GM19035 (cell line): ENCODE measurements at regions not wholly inside any gene's neighbourhood (a gene's known extent, or its start where the extent isn't known, plus 50 kb on each side); places are given as distances from the start of the nearest gene placed in this dataset.

Source experiments
- ATAC-seq: cut with Tn5 transposase; IDR thresholded peaks from one replicate; pipeline ENCODE4 v1.9.1; 2021; ENCODE audit not compliant: unreplicated experiment

DNA sequence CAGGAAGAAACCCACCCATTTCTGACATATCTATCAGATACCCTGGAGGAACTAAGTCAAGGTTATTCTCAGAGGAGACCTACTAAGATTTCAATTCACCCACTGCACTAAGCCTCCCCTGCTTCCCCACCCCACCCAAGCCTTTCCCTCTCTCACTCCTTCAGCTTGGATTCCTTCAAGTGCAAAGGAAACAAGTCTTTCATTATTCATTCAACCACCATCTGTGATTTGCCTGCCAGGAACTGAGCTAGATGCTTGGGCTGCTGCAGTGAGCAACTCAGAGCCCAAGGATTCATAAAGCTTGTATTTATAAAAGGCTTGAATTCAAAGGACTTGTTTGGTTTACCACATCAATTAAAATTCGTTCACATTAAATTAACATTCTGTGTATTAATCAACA lies 161.3 kb downstream of the GXYLT1 start:
- ATAC-seq: no peak

DNA sequence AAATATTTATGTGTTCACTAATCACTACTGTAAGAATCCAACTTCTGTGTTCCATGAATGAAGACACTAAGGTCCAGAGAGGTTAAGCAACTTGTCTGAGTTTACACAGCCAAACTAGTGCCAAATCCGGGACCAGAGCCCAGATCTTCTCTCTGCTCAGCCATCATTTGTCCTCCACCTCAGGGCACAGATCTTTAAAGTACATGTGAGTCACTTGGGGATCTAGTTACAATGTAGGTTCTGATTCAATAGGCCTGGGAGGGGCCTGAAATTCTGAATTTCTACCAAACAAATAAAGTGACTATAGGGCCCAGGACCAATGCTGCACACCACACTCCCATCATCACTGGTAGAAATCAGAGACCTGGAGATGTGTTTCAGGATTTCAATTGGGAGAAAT lies 162.9 kb downstream of the GXYLT1 start:
- ATAC-seq: no peak

DNA sequence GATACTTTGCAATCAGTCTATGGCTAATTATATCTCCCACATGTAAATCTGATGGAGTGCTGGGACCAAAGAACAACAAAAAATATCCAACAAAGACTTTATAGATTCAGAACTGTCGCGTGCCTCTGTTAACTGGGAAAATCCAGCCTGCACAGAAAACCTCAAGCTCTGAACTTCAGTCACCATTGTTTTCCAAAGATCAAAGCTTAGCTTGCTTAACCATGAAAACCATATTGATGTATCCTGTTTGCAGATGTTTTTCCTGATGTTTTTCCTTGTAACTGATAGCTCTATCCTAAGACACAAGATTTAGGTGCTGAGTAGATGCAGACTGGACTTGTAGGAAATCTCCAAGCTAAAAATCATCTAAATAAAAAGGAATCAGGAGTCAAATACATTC lies 163.7 kb downstream of the GXYLT1 start:
- no peak for ATAC-seq

DNA sequence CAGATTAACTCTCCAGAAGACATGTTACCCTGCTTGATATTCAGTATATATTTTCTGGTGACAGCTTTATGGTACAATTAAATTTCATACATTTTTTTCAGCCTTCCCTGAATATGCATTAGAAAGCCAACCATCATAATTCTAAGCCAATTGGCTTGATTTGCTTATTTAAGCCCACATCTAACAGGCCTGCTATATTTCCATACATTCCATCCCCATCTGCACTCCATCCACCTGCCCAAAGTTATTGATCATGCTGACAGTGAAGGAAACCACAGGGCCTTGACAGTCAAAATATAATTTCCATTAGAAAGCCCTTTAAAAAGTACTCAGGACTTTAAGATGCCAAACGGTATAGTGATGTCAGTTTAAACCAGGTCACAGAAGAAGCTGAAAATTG lies 164.3 kb downstream of the GXYLT1 start:
- ATAC-seq: no peak

DNA sequence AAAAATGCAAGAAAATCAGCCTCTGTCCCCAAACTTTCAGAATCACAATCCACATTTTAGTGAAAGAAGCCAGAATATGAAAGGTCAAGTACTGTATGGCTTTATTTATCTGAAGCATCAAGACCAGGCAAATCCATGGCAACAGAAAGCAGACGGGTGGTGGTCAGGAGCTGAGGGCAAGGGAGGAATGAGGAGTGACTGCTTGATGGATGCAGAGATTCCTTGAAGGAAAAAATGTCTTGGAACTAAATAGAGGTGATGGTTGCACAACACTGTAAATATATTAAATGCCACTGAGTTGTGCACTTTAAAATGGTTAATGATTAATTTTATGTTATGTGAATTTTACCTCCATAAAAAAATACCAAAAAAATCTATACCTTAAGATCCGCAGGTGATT lies 165.1 kb downstream of the GXYLT1 start:
- ATAC-seq: no peak

DNA sequence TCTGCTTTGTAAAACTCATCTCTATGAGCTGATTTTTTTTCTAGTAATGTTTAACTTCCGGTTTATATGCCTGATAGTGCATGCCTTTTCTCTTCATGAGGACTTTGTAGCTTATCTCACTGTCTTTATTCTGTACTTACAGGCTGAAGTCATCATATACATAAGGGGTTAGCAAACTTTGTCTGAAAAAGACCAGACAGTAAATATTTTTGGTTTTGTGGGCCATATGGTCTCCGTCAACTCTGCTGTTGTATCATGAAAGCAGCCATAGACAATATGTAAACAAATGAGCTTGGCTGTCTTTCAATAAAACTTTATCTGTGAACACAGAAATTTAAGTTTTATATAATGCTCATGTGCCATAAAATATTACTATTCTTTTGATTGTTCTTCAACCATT lies 172.1 kb downstream of the GXYLT1 start:
- ATAC-seq: no peak

DNA sequence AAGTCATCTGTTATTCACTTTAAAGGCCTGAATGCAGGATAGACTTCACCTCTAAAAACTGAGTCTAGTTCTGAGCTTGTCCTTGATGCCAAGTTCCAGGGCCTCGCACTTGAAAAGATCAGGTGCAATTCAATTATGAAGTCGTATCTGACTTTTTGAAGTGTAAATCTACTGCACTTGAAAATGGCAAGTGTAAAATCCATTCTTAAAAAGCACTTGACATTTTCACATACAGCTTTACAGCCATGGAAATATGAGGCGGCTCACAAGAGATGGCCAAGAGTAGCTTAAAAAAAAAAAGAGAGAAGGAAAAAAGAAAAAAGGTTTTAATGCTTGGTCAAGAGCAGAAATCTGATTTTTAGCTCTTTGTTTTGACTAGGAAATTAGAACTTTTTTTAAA lies 172.5 kb downstream of the GXYLT1 start:
- ATAC-seq: no peak

DNA sequence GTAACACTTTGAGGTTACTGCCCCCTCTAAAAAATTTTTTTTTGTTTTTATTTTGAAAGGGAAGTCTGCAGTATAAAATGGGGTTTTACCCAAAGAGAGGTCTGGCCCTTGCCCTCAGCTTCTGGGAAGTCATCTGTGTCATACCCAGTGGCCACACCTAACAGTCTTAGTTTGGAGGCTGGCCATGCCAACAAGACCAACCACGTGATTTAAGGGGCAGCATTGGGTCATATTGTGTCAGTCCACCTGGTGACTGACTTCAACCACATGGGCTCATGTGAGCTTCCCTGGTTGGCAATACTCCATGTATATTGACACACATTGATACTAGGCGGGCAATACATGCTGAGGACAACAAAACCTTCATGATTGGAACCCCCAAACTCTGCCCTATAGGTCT lies 173.9 kb downstream of the GXYLT1 start:
- no peak for ATAC-seq

DNA sequence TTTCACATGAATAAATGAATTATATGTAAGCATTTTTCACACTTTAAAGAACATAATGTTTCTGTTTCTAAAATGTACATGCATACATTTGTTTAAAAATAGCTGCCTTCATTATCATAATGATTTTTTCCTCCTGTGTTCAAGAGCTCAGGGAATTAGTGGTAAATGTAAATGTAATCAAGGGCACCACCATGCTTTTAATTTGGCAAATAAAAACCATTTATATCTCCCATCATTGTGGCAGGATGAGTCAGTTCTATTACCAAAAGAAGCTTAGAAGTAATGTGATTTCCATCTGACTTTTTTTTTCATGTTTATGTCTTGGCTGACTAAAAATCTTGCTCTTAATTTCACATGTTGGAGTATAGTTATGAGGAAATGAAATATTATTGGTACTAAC lies 176.1 kb downstream of the GXYLT1 start:
- no peak for ATAC-seq

DNA sequence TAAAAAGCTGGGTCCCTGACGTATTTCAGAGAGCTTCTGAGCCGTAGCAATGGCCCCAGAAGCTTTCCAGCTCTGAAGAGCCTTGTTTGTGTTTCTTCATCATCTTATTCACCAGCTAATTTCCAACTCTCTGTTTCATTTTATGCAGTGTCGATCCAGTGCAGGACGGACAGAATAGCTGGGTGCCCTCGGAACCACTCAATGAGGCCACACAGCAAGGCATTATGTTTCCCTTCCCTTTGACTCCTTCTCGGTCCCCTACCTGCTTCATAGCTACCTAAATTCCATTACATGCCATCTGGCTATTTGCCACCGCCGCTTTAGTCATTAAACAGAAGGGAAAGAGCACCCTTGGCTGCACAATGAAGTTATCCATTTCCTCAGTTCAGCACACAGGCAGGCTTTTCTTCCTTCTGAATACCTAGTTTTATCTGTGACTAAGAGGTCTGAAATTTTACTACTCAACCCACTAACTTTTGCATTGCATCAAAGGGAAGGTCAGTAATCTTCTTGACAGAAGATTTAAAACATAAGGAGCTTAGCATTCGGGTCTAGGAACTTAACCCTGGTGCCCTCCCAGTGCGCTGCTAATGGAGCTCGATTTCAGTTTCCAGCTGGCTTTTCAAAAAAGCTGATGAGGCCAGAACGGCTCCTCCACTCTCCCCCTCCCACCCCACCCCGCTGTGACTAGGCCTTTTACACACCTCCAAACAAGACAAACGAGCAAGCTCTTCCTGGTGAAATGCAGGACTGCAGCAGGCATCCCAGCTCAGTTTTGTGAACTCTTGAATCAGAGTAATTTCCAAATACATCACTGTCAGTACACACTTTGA lies 176.8 kb downstream of the GXYLT1 start:
- no peak for ATAC-seq

DNA sequence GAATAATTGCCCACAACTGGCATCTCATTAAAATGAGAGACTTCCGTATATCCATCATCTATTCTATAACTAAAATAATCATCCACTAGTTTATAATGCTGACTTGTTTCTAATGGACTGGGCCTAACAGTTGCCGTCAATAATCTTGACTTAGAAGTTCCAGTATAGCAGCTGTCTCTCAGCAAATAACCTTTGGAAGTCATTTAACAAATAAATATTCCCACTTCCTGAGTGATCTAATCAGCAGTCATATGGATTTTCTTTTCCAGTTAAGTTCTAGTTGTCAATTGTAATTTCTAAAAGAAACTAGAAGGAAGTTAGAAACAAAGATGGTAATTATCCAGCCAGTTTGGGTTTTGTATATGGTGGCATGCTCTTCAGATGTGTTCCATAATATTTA lies 177.8 kb downstream of the GXYLT1 start:
- ATAC-seq: no peak

DNA sequence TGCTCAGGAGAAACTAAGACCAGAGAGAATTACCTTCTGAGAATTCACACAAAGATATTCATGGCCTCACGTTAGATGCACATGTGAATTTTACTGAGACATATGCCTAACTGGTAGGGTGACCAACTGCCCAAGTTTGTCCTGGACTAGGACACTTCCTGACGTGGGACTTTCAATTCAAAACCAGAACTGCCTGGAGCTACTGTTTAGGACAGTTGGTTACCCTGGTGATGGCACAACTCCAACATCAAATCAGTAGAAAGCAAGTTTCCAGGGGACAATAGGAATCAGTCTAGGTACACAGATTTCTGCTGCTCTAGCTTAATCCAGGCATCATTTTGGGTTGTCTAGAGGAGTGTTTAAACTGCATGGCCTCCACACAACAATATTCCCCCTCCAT lies 178.7 kb downstream of the GXYLT1 start:
- ATAC-seq: no peak

DNA sequence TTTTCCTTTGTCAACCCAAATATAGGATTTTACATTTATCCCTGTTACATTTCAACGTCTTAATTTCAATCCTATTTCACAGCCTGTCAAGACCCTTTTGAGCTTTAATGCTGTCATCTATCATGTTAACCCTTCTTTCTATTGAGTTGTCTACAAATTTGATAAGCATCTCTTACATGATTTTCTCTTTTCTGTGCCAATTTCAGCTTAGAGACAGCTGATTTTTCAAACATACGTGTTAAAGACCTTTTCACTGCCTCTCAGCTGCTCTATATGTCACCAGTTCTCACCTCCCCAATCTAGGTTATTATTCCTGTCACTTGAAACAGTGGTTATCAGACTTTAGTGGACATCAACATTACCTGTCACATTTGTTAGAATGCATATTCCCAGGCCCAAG lies 181.3 kb downstream of the GXYLT1 start:
- no peak for ATAC-seq

DNA sequence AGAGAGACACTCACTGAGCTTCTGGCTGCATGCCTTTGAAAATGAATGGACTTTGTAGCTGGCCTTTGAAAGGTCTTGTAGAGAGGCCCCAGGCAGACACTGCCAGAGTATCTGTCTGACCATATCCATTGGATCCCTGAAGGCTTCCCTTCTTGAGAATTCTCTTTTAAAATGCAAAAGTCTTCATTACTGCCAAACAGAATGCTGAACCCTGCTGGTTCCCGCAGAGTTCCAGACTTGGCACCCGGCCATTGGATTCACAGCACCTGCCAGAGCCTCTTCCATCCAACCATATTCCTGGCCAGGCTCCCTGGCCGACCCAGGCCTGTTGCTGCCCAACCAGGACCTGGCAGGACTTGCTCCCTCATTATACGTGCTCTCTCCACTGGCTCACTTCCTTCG lies 182.5 kb downstream of the GXYLT1 start:
- ATAC-seq: no peak

DNA sequence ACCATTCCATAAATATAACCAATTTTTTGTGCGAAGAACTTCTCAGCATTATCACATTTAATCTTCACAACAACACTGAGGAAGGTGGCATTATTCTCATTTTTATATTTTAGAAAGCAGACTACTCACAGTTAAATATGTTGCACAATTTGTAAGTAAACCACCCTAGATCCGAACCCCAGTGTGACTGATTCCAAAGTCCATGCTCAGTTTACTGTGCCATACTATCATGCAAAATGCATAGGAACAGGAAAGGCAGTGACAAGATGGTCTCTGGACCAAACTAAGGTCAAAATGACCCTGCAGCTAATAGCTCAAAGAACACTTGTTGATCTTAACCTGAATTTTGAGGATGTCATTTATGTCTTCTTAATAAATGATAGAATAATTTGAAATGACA lies 185.4 kb downstream of the GXYLT1 start:
- ATAC-seq: no peak

DNA sequence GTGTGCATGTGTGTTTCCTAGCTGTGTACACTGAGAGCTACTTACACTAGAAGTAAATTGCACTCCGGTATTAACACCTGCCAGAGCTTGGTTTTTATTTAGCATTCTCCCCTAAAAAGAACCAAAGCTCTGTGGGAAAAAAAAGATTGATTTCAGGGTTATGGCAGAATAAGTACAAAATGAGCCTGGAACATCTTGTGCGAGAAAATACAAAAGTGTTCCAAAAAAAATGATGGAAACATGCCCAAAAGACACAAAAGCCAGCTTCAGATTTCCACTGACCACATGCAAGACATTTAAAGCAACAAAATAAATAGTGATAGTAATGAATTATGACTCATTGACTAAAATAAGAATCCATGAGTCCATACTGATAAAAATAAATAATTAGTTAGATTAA lies 188.3 kb downstream of the GXYLT1 start:
- no peak for ATAC-seq

DNA sequence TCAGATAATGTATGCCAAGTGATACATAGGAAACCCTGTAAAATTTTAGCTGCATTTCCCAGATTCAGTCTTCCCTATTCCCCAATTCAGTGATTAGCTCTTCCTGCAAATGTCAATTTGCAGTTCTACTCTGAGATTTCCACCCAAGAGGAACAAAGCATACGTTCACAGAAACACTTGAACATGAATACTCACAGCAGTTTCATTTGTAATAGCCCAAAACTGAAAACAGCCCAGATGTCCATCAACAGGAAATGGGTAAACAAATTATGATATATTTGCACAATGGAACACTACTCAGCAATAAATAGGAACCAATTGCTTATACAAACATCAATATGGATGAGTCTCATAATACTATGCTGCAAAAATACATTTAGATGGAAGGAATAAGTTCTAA lies 194.2 kb downstream of the GXYLT1 start:
- peak; percentile 86 for ATAC-seq

DNA sequence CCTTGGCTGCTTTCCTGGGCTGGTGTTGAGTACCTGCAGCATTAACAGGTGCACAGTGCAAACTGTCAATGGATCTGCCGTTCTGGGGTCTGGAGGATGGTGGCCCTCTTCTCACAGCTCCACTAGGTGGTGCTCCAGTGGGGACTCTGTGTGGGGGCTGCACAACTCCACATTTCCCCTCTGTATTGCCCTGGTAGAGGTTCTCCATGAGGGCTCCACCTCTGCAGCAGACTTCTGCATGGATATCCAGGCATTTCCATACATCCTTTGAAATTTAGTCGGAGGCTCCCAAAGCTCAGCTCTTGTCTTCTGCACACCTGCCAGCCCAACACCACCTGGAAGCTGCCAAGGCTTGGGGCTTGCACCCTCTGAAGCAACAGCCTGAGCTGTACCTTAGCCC lies 198.6 kb downstream of the GXYLT1 start:
- ATAC-seq: no peak

DNA sequence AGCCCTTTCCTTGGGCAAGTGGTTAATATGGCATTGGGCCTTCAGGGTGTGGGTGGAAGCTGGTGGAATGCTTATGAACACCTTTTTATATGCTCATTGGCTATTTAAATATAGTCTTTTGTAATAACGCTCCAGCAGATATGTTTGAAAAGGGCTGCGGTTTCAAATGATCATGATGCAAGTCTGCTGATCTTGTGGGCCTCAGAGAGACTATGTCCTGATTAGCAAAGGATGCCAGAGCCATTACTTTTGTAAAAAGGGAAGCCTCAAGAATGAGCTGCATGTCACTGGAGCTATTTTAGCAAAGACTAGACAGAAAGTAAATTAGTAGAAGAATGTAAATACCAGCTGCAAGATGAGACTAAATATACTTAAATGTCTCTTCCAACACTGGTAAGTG lies 200.5 kb downstream of the GXYLT1 start:
- ATAC-seq: no peak

DNA sequence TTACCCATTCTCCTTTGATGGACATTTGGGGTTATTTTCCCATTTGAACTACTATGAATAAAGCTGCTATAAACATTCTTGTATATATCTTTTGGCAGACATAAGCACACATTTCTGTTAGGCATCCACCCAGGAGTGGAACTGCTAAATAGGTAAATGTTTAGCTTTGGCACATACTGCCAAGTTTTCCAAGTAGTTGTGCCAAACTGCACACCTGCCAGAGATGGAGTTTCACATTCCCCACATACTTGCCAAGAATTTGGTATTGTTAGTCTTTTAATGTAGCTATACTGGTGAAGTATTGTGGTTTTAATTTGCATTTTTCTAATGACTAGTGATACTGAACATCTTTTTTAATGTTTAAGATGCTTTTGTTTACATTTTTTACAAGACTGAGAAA lies 201.0 kb downstream of the GXYLT1 start:
- no peak for ATAC-seq

DNA sequence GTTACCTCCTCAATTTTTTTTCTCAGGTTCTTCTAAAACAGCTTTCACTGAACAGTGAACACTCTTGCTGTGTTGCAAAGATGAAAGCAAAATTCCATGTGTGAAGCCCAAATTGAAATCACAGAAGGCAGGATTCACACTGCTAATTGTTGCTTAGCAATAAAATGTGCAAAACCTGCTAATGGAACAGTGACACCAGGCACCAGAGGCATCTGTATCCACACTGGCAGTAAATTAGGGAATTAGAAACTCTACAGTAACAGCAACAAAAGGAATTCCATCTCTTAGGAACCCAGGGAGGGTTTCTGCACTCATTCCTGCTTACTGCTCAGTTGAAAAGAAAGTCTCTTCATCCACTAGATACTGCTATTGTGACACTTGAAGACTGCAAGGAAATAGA lies 202.3 kb downstream of the GXYLT1 start:
- ATAC-seq: no peak

DNA sequence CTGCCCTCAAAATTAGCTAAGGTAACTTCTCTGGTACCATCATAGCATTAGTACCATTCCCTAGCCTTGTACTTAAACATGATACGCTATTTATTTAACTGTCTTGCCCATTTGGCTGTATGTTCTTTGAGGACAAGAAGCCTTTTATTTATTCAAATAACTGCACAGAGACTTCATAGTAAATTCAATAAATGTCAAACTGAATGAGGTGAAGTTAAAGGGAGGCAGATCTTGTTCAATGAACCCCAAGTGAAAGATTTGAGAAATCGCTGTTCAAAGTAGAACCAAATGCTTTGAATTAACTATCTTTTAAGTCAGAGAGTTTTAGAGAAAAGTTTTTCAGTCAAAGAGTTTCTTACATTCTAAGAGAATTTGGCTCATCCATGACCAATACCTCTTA lies 203.6 kb downstream of the GXYLT1 start:
- ATAC-seq: no peak

DNA sequence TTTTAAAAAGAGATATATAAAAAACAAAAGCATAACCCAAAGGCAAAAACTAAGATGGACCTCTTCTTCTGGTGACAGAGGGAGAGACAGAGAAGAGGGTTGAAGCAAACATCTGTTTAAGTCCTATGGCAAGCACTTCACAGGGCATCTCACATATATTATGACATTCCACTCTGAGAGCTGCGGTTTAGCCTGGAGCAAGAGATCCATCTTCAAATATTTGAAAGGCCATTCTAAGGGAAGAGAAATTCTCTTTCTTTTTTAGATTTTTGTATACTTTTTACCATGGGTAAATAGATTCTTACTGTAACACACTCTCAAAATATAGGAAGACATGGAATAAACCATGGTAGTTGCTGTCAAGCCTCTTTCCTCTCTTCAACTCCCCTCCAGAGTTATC lies 204.1 kb downstream of the GXYLT1 start:
- no peak for ATAC-seq
